NCI-H1694 (cell line): ENCODE measurements at regions not wholly inside any gene's neighbourhood (a gene's known extent, or its start where the extent isn't known, plus 50 kb on each side); places are given as distances from the start of the nearest gene placed in this dataset.
"Not testable (repeated sequence)": the region's sequence is repeated elsewhere in the genome, so short reads cannot be mapped to it uniquely, and the experiment has no call there.

Source experiments
- DNase-seq: peaks from one replicate; lab custom pipeline; 2025; lab: John Stamatoyannopoulos, UW

DNA sequence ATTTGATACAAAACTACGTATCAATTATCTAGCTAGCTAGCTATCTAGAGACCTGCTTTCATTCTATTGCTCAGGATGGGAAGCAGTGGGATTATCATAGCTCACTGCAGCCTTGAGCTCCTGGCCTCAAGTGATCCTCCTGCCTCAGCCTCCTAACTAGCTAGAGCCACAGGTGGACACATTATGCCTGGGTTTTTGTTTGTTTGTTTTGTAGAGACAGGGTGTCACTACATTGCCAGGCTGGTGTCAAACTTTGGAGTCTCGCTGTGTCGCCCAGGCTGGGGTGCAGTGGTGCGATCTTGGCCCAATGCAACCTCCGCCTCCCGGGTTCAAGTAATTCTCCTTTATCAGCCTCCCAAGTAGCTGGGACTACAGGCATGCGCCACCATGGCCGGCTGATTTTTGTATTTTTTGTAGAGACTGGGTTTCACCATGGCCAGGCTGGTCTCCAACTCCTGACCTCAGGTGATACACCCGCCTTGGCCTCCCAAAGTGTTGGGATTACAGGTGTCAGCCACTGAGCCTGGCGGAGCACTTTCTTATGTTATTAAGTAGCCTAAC is 122.5 kb upstream of the FBXO28 start:
- not testable (repeated sequence) for DNase-seq

DNA sequence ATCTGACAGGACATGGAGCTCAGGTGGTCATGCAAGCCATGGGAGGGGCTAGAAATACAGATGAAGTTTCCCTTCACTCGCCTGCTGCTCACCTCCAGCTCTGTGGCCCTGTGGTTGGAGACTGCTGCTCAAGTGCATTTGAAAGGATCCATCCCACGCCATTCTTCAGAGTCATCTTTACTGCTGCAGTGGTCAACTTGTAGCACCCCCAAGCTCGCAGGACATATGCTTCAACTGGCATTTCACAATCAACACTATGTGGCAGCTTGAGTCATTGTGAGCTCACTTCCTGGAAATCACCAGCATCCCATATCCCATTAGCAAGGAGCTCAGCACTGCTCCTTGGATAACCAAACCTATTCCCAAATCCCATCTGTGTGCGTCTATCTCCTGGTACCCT is 116.2 kb upstream of the TP53BP2 start:
- not testable (repeated sequence) for DNase-seq

DNA sequence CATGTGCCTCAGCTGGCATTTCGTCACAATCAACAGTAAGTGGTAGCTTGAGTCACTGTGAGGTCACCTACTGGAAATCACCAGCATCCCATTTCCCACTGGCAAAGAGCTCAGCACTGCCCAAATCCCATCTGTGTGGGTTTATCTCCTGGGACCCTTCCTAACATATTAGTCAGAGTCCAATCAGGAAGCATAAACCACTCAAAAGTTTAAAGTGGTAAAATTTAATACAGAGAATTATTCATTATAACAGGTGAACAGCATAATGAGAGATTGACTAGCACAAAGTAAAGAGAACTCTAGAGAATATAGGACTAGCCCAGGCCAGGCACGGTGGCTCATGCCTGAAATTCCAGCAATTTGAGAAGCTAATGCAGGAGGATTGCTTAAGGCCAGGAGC is 107.1 kb upstream of the TP53BP2 start:
- DNase-seq: not testable (repeated sequence)

DNA sequence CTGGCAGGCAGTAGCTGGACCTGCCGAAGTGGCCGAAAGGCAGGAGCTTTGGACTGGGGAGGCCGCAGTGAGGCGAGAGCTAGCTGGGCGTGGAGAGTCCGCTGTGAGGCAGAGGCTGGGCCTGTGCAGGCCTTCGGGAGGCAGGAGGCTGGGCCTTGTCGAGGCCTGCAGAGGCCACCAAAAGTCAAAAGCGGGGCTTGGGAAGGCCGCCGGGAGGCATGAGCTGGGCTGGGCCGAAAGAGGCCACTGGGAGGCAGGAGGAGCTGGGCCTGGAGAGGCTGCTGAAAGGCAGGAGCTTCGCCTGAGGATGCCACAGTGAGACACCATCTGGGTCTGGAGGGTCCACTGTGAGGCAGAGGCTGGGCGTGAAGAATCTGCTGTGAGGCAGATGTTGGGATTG is 105.8 kb upstream of the TP53BP2 start:
- not testable (repeated sequence) for DNase-seq

DNA sequence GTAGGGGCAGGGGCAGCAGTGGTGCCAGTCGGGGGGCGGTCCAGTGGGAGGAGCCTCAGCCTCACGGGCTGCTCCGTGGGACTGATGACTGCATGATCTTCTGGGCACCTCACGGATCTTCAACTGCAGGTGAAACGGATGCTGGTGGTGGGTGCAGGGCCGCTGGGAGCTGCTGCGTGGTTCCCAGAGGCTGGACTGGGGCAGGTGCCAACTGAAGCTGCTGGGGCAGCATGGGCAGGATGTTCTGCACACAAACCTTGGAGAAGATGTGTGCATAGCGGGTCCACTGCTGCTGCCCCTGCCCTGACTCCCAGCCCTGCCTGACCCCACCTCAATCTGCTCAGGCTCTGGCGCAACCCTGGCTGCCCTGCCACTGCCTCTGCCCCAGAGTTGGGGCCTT is 104.2 kb upstream of the TP53BP2 start:
- DNase-seq: not testable (repeated sequence)

DNA sequence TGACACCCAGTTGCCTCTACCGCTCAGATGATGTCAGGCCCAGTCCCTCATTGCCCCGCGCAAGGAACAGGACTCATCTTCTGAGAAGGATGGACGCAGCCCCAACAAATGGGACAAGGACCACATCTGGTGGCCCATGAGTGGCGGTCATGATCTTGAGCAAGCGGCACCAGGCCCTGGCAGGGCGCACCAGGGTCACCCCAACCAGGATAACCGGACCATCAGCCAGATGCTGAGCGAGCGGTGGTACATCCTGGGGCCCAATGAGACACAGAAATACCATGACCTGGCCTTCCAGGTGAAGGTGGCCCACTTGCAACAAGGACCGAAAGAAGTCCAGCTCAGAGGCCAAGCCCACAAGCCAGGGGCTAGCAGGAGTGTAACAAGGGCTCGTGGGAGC is 102.3 kb upstream of the TP53BP2 start:
- DNase-seq: not testable (repeated sequence)

DNA sequence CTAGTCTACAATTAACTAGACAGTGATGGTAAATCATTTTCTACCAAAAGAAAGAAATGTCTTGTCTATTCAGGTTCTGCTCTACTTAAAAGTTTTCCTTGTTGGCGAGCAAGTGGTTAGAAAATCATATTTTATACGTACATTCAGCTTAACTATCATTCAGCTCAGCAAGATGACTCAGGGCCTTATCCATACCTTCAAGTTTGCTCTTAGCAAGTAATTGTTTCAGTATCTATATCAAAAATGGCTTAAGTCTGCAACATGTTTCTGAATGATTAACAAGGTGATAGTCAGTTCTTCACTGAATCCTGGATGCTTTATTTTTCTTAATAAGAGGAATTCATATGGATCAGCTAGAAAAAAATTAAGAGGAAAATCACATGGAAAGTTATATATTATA is 90.8 kb upstream of the TP53BP2 start:
- DNase-seq: not testable (repeated sequence)

DNA sequence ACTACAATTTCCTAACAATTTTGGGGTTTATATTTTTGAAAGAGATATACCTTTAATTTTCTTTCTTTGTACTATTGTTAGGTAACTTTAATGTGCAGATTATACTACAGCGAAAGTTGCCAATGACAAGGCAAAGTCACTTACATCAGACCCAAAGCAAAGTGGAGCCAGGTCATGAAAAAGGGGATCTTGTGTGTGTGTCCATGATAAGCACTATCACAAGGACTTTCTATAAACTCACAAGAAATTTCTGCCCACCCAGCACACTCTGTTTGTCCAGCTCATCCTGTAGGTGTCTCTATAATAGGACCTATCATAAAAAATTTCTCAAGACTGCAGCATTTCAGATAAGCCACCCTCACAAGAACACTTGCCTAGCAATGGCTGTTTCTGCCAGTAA is 85.7 kb upstream of the TP53BP2 start:
- not testable (repeated sequence) for DNase-seq

DNA sequence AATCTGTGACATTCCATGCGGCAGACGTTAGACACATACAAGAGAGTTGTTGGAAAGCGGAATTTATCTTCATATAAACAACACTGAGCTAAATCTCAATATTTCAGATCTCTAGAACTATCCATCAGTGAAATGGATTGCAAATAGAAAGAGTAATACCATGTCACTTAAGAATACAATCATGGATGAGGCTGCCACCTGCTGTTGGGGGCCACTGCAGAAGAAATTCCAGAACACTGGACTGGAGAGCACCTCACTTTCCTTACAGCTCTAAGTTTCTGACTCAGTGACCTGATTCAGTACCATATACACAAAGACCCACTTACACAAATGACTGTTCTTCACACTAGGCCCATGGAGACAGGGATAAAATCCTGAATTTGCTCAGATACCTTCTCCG is 75.1 kb upstream of the TP53BP2 start:
- DNase-seq: not testable (repeated sequence)

DNA sequence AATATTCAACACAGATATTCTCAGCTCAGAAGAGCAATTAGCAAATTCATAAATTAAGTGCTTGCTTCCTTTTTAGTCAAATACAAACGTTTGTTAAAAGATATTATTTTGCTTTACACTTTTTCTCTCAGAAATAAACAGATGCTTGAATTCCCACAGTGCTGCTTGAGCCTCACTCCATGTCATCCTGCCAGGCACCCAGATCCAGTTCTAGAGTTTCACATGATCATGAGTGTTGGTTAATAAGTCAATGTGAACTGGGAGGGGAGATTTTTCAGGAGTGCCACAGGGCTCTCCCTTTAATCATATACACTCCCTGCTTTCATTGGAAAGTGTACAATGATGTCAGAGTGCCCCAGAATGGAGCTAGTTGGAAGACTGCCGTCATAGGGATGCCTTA is 69.7 kb upstream of the TP53BP2 start:
- DNase-seq: not testable (repeated sequence)

DNA sequence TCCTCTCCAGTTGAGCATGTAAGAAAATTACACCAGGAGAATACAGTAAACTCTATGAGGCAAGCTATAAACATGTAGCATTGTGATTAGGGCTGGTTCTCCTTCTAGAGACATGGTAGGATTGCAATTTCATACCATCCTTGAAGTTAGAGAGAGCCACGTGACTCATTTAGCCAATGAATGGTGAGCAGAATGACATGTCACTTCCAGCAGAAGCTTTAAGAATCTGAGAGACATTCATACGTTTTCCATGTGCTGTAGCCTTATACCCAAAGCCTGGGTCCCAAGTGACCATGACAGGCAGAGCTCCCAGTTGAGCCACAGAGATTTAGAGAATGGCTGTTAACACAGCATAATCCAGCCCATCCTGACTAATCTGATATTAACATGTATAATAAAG is 68.0 kb upstream of the TP53BP2 start:
- not testable (repeated sequence) for DNase-seq

DNA sequence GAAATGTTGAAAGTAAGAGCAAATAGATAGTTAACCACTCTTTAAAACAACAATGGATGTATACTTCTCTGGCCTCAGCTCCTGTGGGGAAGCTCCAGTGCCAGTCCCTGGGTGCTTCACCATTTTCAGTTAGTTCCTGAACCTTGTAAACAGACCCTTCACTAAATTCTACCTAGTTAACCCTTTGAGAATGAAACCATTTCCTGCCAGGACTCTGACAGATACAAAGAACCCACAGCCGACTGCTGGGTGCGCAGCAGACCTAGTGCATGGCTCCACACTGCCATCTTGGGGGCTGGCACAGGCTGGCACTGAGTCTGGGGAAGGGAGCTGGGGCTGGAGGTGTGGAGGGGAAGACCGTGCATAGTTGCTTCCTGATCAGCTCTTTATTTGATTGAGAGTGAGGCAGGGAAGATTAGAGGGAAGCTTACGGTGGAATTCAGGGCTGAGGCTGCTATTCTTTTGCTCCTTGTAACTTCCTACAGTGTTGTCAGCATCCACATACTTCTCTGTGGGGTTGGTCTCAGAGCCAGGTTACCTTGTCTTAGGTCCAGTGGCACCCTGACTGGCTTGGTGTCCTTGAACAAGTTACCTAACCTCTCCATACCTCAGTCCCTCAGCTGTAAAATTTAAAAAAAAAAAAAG is 62.3 kb upstream of the TP53BP2 start:
- not testable (repeated sequence) for DNase-seq

DNA sequence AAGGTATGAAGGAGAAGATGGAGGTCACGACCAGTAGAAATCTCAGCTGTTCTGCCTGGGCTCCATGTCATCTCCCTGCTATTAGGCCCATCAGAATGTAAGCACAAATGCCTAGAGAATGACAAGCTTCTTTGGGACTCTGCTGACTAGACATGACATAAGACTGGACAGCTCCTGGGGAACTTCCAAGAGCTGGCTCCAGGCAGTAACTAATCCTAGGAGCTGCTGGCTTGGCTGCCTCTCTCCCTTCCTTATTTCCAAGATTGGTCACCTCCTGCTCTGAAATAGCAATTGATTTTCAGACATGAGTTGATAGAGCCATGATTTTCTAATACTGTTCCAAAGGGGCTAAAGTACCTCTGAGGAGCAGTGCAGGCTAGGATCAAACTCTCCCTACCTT is 57.5 kb upstream of the TP53BP2 start:
- DNase-seq: not testable (repeated sequence)

DNA sequence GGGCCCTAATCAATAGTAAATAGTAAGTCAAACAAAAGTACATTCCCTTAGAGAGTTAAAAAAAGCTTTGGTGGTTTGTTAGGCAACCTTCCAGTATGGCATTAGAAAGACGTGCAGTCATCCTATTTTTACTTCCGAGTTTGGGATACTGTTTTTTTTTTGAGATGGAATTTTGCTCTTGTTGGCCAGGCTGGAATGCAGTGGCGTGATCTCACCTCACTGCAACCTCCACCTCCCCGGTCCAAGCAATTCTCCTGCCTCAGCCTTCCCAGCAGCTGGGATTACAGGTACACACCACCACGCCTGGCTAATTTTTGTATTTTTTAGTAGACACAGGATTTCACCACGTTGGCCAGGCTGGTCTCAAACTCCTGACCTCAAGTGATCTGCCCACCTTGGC is 54.0 kb upstream of the TP53BP2 start:
- DNase-seq: not testable (repeated sequence)

DNA sequence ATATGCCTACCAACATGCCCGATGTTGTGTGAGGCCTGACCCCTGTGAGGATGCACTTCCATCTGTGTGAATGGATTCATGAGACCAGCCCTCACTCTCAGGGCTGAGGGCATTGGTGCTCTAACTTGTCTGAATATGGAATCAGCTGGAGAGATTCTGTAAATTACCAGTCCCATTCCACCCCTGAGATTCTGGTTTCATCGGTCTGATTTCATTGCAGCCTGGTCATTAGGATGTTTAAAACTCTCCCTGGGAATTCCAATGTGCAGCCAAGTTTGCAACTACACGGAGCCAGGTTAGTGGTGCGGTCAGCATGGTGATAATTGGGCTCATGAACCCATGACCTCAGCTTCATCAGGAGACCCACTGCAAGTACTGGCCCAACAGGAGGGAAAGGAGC is 51.4 kb upstream of the TP53BP2 start:
- not testable (repeated sequence) for DNase-seq

DNA sequence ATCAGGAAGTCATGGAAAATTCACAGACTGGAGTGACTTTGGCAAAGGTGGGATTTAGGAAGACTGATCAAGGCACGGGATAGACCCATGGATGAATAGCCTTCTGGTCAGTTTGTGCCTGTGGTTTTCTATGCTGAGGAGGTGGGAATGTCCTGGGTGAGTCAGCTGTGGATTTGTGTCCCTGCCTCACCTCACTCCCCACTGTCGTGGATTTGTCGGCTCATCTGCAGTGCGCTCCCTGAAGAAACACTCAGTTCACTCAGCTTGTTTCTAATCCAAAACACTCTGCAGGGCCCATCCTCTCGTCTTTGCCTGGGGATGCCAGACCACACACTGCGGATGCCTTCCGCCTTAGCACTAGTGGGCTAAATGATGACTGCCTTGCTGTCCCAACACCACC is 50.2 kb upstream of the TP53BP2 start:
- not testable (repeated sequence) for DNase-seq
